ENCODE measurements at regions not wholly inside any gene's neighbourhood (a gene's known extent, or its start where the extent isn't known, plus 50 kb on each side); places are given as distances from the start of the nearest gene placed in this dataset.

DNA sequence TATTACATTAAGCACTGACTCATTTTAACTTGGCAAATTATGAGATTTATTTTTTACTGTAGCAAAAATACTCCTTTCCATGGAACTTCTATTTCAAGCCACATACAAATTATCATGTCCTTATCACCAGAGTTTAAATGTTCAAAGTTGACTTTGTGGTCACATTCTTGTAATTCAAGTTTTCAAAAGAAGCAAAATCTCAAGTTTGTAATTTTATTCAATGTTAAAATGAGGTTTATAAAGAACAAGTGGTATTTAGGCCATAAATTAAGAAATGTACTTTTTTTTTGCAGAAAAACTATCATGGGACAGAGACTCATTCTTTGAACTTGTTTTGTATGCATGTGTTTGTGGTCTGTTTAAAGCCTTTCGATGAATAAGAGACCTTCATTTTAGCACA lies 811.5 kb downstream of the TENT5A start:
- Mint-ChIP-seq H3K4me1 (ENCODE audit: low read depth) (no peaks in the 10 kb centered on the region), H3K27me3 (no peaks in the 10 kb centered on the region), H3K27ac (no peak overlapping the region), H3K36me3 (ENCODE audit: insufficient read depth) (no peaks in the 10 kb centered on the region), H3K9me3 (ENCODE audit: low read depth) (peaks cover 4% of the 10 kb centered on the region), H3K4me3 (ENCODE audit: low read depth) (no peak overlapping the region)
- no peak for DNase-seq (ENCODE audit: low spot score, unreplicated experiment)
- TF ChIP-seq, protein P1, sequence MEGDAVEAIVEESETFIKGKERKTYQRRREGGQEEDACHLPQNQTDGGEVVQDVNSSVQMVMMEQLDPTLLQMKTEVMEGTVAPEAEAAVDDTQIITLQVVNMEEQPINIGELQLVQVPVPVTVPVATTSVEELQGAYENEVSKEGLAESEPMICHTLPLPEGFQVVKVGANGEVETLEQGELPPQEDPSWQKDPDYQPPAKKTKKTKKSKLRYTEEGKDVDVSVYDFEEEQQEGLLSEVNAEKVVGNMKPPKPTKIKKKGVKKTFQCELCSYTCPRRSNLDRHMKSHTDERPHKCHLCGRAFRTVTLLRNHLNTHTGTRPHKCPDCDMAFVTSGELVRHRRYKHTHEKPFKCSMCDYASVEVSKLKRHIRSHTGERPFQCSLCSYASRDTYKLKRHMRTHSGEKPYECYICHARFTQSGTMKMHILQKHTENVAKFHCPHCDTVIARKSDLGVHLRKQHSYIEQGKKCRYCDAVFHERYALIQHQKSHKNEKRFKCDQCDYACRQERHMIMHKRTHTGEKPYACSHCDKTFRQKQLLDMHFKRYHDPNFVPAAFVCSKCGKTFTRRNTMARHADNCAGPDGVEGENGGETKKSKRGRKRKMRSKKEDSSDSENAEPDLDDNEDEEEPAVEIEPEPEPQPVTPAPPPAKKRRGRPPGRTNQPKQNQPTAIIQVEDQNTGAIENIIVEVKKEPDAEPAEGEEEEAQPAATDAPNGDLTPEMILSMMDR (IDR thresholded peaks at IDR 0.05; ENCODE audit: unreplicated experiment), result no peak

DNA sequence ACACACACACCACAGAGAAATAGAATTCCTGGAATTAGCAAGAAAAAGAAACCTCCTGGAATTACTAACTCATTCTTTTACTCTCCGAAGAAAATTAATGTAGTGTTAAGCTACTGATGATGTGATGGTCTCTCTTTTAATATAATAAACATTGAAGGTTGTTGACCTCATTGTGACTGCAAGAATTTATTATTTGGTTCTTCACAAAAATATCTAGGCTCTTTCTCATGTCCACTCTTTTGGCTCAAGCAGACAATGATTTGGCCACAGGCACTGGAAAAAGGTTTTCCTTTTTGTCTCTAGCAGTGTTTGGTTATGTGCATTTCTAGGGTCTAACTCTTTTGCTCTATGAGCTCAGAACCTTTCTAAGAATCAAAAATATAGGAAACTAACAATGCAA lies 811.9 kb downstream of the TENT5A start:
- peaks cover 4% of the 10 kb centered on the region for H3K9me3 Mint-ChIP-seq (ENCODE audit: low read depth)
- H3K27me3 Mint-ChIP-seq, result no peaks in the 10 kb centered on the region
- H3K4me3 Mint-ChIP-seq (ENCODE audit: low read depth), result no peak overlapping the region
- H3K36me3 Mint-ChIP-seq (ENCODE audit: insufficient read depth), result no peaks in the 10 kb centered on the region
- no peak for DNase-seq (ENCODE audit: low spot score, unreplicated experiment)
- no peaks in the 10 kb centered on the region for H3K4me1 Mint-ChIP-seq (ENCODE audit: low read depth)
- TF ChIP-seq, protein P1 (IDR thresholded peaks at IDR 0.05; ENCODE audit: unreplicated experiment), result no peak
- no peak overlapping the region for H3K27ac Mint-ChIP-seq

DNA sequence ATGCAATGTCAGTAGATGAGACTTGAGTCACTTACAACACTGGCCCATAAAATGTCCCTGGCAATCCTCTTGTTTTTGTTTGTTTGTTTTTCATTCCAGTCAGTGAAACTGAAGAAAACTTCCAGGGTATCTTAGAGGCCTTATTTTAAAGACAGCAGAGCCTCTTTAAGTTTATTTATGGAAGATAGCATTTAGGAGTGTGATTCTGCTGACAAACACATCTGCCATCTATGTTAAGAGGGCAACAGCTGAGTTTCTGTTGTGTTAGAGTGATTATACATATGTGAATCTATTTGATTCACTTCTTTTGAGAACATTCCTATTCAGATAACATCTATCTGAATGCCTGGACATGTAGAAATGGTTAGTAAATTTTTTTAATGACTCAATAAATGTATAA lies 812.6 kb downstream of the TENT5A start:
- Mint-ChIP-seq H3K4me3 (ENCODE audit: low read depth) (no peak overlapping the region), H3K36me3 (ENCODE audit: insufficient read depth) (no peaks in the 10 kb centered on the region), H3K27ac (no peak overlapping the region), H3K9me3 (ENCODE audit: low read depth) (peaks cover 6% of the 10 kb centered on the region), H3K27me3 (no peaks in the 10 kb centered on the region), H3K4me1 (ENCODE audit: low read depth) (no peaks in the 10 kb centered on the region)
- DNase-seq (ENCODE audit: low spot score, unreplicated experiment), result no peak
- TF ChIP-seq, protein P1 (IDR thresholded peaks at IDR 0.05; ENCODE audit: unreplicated experiment), result no peak

DNA sequence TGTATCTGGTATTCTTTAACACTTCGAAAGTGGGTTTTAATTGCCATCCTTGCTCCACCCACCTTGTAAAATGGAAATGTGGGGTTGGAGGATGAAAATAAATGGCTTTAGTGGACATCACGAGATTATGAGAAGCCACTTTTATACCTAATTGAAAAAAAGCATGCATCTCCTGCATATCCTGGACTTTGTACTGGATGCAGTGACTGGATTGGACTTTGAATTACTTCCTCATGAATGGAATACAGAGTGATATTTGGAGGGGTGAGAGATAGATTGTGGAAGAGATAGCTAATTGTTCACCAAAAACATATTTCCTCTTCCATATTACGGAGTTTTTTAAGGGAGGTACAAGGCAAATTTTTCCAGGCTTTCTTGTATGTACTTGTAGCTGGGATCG lies 813.0 kb downstream of the TENT5A start:
- H3K36me3 Mint-ChIP-seq (ENCODE audit: insufficient read depth), result no peaks in the 10 kb centered on the region
- H3K27ac Mint-ChIP-seq, result no peak overlapping the region
- no peak for DNase-seq (ENCODE audit: low spot score, unreplicated experiment)
- H3K4me3 Mint-ChIP-seq (ENCODE audit: low read depth), result no peak overlapping the region
- no peaks in the 10 kb centered on the region for H3K27me3 Mint-ChIP-seq
- TF ChIP-seq, protein P1 (IDR thresholded peaks at IDR 0.05; ENCODE audit: unreplicated experiment), result no peak
- H3K9me3 Mint-ChIP-seq (ENCODE audit: low read depth), result peaks cover 10% of the 10 kb centered on the region
- no peaks in the 10 kb centered on the region for H3K4me1 Mint-ChIP-seq (ENCODE audit: low read depth)

DNA sequence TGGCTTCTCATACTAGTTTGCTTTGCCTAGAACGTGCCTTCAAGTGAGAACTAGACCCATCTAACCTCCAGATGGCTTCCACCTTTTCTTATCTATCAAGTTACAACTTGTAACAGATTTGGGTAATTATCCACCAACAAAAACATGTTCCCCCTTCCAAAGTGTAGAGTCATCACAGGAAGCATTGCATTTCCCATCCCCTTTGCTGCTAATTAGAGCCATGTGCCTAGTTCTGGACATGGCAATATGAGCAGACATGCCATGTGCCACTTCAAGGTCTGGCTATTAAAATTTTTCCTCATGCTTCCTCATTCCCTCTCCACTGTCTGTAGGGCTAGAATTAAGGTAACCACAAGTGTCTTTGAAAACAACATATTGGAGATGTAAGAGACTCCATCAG lies 814.4 kb downstream of the TENT5A start:
- no peaks in the 10 kb centered on the region for H3K27me3 Mint-ChIP-seq
- peaks cover 17% of the 10 kb centered on the region for H3K9me3 Mint-ChIP-seq (ENCODE audit: low read depth)
- no peaks in the 10 kb centered on the region for H3K36me3 Mint-ChIP-seq (ENCODE audit: insufficient read depth)
- H3K4me3 Mint-ChIP-seq (ENCODE audit: low read depth), result no peak overlapping the region
- TF ChIP-seq, protein P1 (IDR thresholded peaks at IDR 0.05; ENCODE audit: unreplicated experiment), result no peak
- no peaks in the 10 kb centered on the region for H3K4me1 Mint-ChIP-seq (ENCODE audit: low read depth)
- DNase-seq (ENCODE audit: low spot score, unreplicated experiment), result no peak
- no peak overlapping the region for H3K27ac Mint-ChIP-seq
